Cardiac muscle cell (in vitro differentiated cells and primary cell): ENCODE measurements at regions not wholly inside any gene's neighbourhood (a gene's known extent, or its start where the extent isn't known, plus 50 kb on each side); places are given as distances from the start of the nearest gene placed in this dataset.

ENCODE experiments used
- DNase-seq, 2 donors: peaks; one replicate each; pipeline versions ENCODE4 v3.0.0 to v3.0.0-alpha.2; 2010 to 2017; ENCODE audit warnings: low read depth in 1 of 2, low spot score in 1 of 2
- H3K27ac ChIP-seq: fragments of 200-600 bp; sonication (generic); 2 replicates; pipeline ENCODE4 v1.5.1; 2016
- H3K27me3 ChIP-seq: fragments of 200-600 bp; sonication (generic); 2 replicates; pipeline ENCODE4 v1.6.0; 2016; ENCODE audit warnings: control low read depth
- H3K36me3 ChIP-seq: fragments of 200-600 bp; sonication (generic); 2 replicates; pipeline ENCODE4 v1.5.1; 2016; ENCODE audit warnings: control low read depth
- H3K4me1 ChIP-seq: fragments of 200-600 bp; sonication (generic); 2 replicates; pipeline ENCODE4 v1.8.1; 2017; ENCODE audit warnings: low read depth, mild to moderate bottlenecking, mixed run types
- H3K4me3 ChIP-seq: fragments of 200-600 bp; sonication (generic); 2 replicates; pipeline ENCODE4 v1.5.1; 2016; ENCODE audit warnings: mild to moderate bottlenecking
- H3K9me3 ChIP-seq: fragments of 200-600 bp; sonication (generic); 2 replicates; pipeline ENCODE4 v1.5.1; 2017; ENCODE audit warnings: low read depth, mild to moderate bottlenecking, control low read depth
- TF ChIP-seq, protein P1 (sequence below): IDR thresholded peaks from 2 replicates; pipeline ENCODE4 v1.5.1; 2012; ENCODE audit warnings: low read depth, mild to moderate bottlenecking, low read length

DNA sequence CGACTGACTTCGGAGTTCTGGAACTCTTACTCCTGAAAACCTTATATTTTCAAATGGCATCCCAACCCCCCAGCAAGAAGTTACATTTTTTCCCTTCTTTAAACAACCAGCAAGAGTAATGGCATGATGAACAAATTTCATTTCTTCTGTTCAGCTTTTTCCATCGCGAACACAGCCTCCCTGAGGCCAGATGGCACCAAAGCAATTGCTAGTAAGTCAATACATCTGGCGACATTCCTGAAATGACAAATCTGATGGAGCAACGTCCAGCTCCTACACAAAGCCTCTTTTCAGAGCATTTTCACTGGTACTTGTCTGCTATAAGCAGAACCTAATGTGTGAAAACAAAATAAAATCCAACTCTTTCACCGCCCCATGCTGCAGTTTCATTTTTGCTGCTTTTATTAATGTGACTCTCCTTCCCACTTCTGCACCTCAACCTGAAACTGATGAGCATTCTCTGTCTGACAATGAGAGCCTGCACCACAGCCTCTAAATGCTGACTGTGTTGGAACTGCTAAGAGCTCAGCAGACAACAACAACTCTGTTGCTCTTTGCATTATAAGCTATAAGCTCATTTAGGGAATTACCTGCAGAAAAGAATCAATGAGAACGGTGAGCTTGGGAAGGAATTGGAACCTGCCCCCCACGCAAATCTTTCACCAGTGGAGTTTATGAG lies 229.8 kb downstream of the FGFR2 start:
- TF ChIP-seq, protein P1, sequence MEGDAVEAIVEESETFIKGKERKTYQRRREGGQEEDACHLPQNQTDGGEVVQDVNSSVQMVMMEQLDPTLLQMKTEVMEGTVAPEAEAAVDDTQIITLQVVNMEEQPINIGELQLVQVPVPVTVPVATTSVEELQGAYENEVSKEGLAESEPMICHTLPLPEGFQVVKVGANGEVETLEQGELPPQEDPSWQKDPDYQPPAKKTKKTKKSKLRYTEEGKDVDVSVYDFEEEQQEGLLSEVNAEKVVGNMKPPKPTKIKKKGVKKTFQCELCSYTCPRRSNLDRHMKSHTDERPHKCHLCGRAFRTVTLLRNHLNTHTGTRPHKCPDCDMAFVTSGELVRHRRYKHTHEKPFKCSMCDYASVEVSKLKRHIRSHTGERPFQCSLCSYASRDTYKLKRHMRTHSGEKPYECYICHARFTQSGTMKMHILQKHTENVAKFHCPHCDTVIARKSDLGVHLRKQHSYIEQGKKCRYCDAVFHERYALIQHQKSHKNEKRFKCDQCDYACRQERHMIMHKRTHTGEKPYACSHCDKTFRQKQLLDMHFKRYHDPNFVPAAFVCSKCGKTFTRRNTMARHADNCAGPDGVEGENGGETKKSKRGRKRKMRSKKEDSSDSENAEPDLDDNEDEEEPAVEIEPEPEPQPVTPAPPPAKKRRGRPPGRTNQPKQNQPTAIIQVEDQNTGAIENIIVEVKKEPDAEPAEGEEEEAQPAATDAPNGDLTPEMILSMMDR = no peak

DNA sequence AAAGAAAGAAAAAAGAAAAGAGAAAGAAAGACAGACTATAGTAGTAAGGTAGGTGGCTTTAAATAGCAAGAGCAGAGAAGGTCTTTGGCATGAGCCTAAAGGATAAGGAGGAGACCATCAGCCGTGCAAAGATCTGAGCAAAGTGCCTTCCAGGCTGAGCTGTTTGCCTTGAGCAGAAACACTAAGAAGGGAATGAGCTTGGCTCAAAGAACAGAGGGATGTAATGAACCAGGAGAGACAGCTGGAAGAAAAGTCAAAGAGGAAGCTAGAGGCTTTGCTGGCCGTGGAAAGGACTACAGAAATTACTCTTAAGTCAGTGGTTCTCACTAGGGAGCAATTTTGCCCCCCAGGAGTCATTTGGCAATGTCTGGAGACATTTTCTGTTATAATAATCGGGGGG lies 228.6 kb downstream of the FGFR2 start:
- H3K27ac ChIP-seq = no peak overlapping the region
- TF ChIP-seq, protein P1 = no peak
- no peaks in the 10 kb centered on the region for H3K36me3 ChIP-seq
- H3K4me3 ChIP-seq = no peak overlapping the region
- no peak for DNase-seq
- H3K9me3 ChIP-seq = no peaks in the 10 kb centered on the region
- no peaks in the 10 kb centered on the region for H3K27me3 ChIP-seq
- no peaks in the 10 kb centered on the region for H3K4me1 ChIP-seq

More for the DNA sequence above, 229.8 kb downstream of the FGFR2 start:
- H3K27ac ChIP-seq = no peak overlapping the region
- no peak for DNase-seq
- H3K4me1 ChIP-seq = no peaks in the 10 kb centered on the region
- H3K4me3 ChIP-seq = no peak overlapping the region
- no peaks in the 10 kb centered on the region for H3K9me3 ChIP-seq
- H3K27me3 ChIP-seq = no peaks in the 10 kb centered on the region
- no peaks in the 10 kb centered on the region for H3K36me3 ChIP-seq

DNA sequence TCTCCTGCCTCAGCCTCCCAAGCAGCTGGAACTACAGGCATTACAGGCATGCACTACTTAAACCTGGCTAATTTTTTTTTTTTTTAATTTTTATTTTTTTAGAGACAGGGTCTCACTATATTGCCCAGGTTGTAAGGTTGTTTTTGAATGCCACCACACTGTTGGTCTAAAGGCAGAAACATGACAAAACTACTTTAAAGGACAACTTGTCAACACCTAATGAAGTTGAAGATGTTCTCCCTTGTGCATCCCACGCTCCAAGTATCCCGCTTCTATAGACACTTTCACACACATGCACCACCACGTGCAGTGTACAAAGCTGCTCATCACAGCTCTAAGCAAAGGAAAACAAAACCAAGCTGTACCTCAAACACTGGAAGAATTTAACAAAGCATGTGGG lies 226.4 kb downstream of the FGFR2 start:
- H3K4me1 ChIP-seq = no peaks in the 10 kb centered on the region
- no peaks in the 10 kb centered on the region for H3K27me3 ChIP-seq
- no peak for DNase-seq
- H3K36me3 ChIP-seq = no peaks in the 10 kb centered on the region
- no peak overlapping the region for H3K27ac ChIP-seq
- H3K4me3 ChIP-seq = no peak overlapping the region
- no peaks in the 10 kb centered on the region for H3K9me3 ChIP-seq
- TF ChIP-seq, protein P1 = no peak

DNA sequence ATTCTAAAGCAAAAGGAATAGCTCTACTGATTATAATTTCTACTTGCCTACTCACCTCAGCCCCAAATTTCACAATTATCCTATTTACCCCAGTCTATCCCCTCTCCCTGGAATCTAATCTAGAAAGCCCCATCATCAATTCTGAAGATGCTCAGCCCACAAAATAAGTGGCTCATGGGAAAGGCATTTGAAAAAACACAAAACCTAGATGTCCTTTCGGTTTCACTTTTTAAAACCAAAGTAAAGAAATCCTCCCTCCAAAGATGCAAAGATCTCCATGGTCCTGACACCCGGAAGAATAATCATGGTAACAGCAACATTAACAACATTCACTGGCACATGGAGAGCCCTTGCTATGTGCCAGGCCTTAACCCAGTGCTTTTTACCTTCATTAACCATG lies 224.8 kb downstream of the FGFR2 start:
- no peak for DNase-seq
- no peaks in the 10 kb centered on the region for H3K4me1 ChIP-seq
- TF ChIP-seq, protein P1 = no peak
- H3K4me3 ChIP-seq = no peak overlapping the region
- H3K9me3 ChIP-seq = no peaks in the 10 kb centered on the region
- H3K36me3 ChIP-seq = no peaks in the 10 kb centered on the region
- no peaks in the 10 kb centered on the region for H3K27me3 ChIP-seq
- no peak overlapping the region for H3K27ac ChIP-seq

DNA sequence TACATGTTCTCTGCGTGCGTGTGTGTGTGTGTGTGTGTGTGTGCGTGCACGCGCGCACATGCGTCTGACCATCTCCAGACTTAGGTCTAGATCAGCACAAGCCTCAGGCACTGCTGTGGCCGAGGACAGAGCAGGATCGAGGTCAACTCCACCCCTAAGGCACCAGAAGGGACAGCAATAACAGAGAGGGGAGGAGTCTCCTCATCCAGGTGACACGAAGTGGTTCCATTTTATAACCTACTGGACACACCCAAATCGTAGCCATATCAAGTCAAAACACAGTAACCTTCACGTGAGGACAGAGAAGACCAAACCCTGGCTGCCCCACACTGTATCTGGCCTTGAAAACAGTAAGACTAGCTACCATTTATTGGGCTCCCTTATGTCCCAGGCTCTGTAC lies 224.1 kb downstream of the FGFR2 start:
- Histone ChIP-seq H3K9me3 (no peaks in the 10 kb centered on the region), H3K4me1 (no peaks in the 10 kb centered on the region), H3K27ac (no peak overlapping the region), H3K36me3 (no peaks in the 10 kb centered on the region), H3K27me3 (no peaks in the 10 kb centered on the region), H3K4me3 (no peak overlapping the region)
- TF ChIP-seq, protein P1 = no peak
- no peak for DNase-seq
